SU-DHL-6 (cell line): ENCODE measurements at regions not wholly inside any gene's neighbourhood (a gene's known extent, or its start where the extent isn't known, plus 50 kb on each side); places are given as distances from the start of the nearest gene placed in this dataset.

Experiments
- H2AFZ ChIP-seq: fragments of 200-600 bp; sonication (generic); 2 replicates; pipeline ENCODE4 v1.6.1; 2014; ENCODE audit warnings: low read depth, mild to moderate bottlenecking, moderate library complexity, mixed read lengths, antibody characterized with exemption, low read length; ENCODE audit not compliant: severe bottlenecking
- H3F3A ChIP-seq: fragments of 200-600 bp; shearing (Covaris generic); 2 replicates; pipeline ENCODE4 v1.6.0; 2016; ENCODE audit warnings: antibody characterized with exemption, mild to moderate bottlenecking; ENCODE audit not compliant: insufficient read depth
- H3K27ac ChIP-seq: fragments of 200-600 bp; sonication (generic); 2 replicates; pipeline ENCODE4 v1.5.1; 2016; ENCODE audit warnings: low read depth, mild to moderate bottlenecking, low read length, moderate library complexity, mixed read lengths
- H3K27me3 ChIP-seq: fragments of 200-600 bp; sonication (generic), shearing (Covaris generic); 2 replicates; pipeline ENCODE4 v1.6.0; 2014; ENCODE audit warnings: mild to moderate bottlenecking, low read length
- H3K36me3 ChIP-seq: fragments of 200-600 bp; sonication (generic); 2 replicates; pipeline ENCODE4 v1.6.1; 2014; ENCODE audit warnings: mild to moderate bottlenecking, low read length, mixed read lengths
- H3K4me2 ChIP-seq: fragments of 300-600, 200-600 bp; shearing (Covaris generic), sonication (generic); 2 replicates; pipeline ENCODE4 v1.6.0; 2014; ENCODE audit warnings: low read length, low read depth, mild to moderate bottlenecking; ENCODE audit not compliant: poor library complexity, severe bottlenecking
- H3K4me3 ChIP-seq: fragments of 200-600 bp; sonication (generic); 2 replicates; pipeline ENCODE4 v1.5.1; 2014; ENCODE audit warnings: antibody characterized with exemption, low read length, mild to moderate bottlenecking, mixed read lengths; ENCODE audit not compliant: insufficient read depth, poor library complexity, severe bottlenecking
- H3K79me2 ChIP-seq: fragments of 200-600 bp; sonication (generic); 2 replicates; pipeline ENCODE4 v1.6.1; 2014; ENCODE audit warnings: mild to moderate bottlenecking, low read length, moderate library complexity; ENCODE audit not compliant: insufficient read depth
- H3K9ac ChIP-seq: fragments of 200-600 bp; sonication (generic); 2 replicates; pipeline ENCODE4 v1.7.0; 2014; ENCODE audit warnings: mild to moderate bottlenecking, low read length
- H3K9me2 ChIP-seq: fragments of 200-600 bp; sonication (generic); replicated peaks from 2 replicates; pipeline ENCODE4 v1.6.1; 2014; ENCODE audit warnings: low read length; ENCODE audit not compliant: insufficient read depth
- H3K9me3 ChIP-seq: fragments of 200-600 bp; sonication (generic); 2 replicates; pipeline ENCODE4 v1.6.1; 2014; ENCODE audit warnings: low read length, mixed read lengths; ENCODE audit not compliant: insufficient read depth
- H4K20me1 ChIP-seq: fragments of 200-600 bp; sonication (generic); 2 replicates; pipeline ENCODE4 v1.6.1; 2014; ENCODE audit warnings: low read depth, mild to moderate bottlenecking, antibody characterized with exemption, low read length, moderate library complexity, mixed read lengths
- EZH2phosphoT487 ChIP-seq: fragments of 200-600 bp; sonication (generic), shearing (Covaris generic); conservative IDR thresholded peaks from 2 replicates; pipeline ENCODE4 v1.6.1; 2018; ENCODE audit warnings: mild to moderate bottlenecking, antibody characterized with exemption, low read length, moderate library complexity, mixed read lengths
- TF ChIP-seq, protein P1 (sequence below): fragments of 200-600 bp; sonication (generic); IDR thresholded peaks from one replicate; pipeline ENCODE4 v1.5.1; 2017; ENCODE audit warnings: antibody characterized with exemption, mild to moderate bottlenecking, low read length, moderate library complexity; ENCODE audit not compliant: insufficient read depth, poor library complexity, severe bottlenecking

DNA sequence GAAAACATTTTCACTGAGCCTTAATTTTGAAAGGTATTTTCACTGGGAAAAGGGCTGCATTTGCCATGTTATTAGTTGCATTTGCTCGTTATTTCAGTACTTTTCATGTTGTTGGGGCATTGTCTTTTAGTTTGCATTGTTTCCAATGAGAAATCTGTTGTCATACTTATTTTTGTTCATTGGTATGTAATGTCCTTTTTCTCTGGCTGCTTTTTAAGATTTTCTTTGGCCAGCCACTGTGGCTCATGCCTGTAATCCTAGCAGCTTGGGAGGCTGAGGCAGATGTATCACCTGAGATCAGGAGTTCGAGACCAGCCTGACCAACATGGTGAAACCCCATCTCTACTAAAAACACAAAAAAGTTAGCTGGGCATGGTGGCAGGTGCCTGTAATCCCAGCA lies 379.9 kb downstream of the SAMD5 start:
- no peak overlapping the region for H3K4me2 ChIP-seq
- no peaks in the 10 kb centered on the region for H3F3A ChIP-seq
- H3K27me3 ChIP-seq = no peaks in the 10 kb centered on the region
- TF ChIP-seq, protein P1, sequence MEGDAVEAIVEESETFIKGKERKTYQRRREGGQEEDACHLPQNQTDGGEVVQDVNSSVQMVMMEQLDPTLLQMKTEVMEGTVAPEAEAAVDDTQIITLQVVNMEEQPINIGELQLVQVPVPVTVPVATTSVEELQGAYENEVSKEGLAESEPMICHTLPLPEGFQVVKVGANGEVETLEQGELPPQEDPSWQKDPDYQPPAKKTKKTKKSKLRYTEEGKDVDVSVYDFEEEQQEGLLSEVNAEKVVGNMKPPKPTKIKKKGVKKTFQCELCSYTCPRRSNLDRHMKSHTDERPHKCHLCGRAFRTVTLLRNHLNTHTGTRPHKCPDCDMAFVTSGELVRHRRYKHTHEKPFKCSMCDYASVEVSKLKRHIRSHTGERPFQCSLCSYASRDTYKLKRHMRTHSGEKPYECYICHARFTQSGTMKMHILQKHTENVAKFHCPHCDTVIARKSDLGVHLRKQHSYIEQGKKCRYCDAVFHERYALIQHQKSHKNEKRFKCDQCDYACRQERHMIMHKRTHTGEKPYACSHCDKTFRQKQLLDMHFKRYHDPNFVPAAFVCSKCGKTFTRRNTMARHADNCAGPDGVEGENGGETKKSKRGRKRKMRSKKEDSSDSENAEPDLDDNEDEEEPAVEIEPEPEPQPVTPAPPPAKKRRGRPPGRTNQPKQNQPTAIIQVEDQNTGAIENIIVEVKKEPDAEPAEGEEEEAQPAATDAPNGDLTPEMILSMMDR = no peak
- no peak for TF ChIP-seq EZH2phosphoT487
- no peak overlapping the region for H2AFZ ChIP-seq
- H3K9me3 ChIP-seq = no peaks in the 10 kb centered on the region
- H3K9me2 ChIP-seq = no peaks in the 10 kb centered on the region
- H3K9ac ChIP-seq = no peak overlapping the region
- no peaks in the 10 kb centered on the region for H4K20me1 ChIP-seq
- H3K27ac ChIP-seq = no peak overlapping the region
- H3K79me2 ChIP-seq = no peaks in the 10 kb centered on the region
- H3K36me3 ChIP-seq = no peaks in the 10 kb centered on the region
- no peak overlapping the region for H3K4me3 ChIP-seq

DNA sequence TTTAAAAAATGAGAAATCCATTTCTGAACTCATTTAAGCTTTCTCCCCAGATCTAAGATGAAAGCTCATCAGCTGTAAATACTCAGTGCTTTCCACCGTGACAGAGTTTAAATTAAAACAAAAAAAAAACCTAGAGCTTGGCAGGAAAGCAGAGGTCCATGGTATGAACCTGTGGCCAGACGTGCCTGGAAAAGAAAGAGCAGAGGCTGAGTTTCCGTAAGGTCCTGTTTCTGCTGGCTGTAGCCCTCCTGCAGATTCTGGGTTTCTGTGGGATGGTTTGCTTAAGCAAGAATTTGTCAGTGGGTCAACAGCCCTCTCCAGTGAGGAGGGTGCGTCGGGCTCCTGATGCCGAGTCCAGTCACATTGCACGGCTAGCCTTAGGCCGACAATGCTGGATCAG lies 383.2 kb downstream of the SAMD5 start:
- H2AFZ ChIP-seq = no peak overlapping the region
- H3K79me2 ChIP-seq = no peaks in the 10 kb centered on the region
- H3K36me3 ChIP-seq = no peaks in the 10 kb centered on the region
- no peak for TF ChIP-seq EZH2phosphoT487
- TF ChIP-seq, protein P1 = no peak
- H3K9ac ChIP-seq = no peak overlapping the region
- no peaks in the 10 kb centered on the region for H3K9me3 ChIP-seq
- H3K27ac ChIP-seq = no peak overlapping the region
- H3K4me2 ChIP-seq = no peak overlapping the region
- H3F3A ChIP-seq = no peaks in the 10 kb centered on the region
- no peaks in the 10 kb centered on the region for H3K27me3 ChIP-seq
- no peaks in the 10 kb centered on the region for H3K9me2 ChIP-seq
- no peaks in the 10 kb centered on the region for H4K20me1 ChIP-seq
- H3K4me3 ChIP-seq = no peak overlapping the region

DNA sequence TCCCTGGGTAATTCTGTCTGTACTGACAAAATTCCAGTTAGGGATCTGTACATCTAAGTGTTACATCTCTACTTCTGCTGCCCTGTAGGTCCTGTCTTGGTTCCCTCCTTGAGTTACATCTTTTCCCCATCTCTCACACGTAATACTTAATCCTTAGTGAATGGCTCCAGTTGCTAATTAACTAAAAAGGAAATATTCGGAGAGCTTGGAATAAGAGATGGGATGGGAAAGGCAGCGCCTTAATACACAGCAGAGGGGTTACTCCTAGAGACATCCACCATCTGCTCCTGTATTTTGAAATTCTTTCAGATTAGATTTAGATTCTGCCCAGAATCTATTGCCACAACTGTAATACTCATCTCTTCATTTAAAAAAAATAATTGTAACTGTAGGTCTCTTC lies 384.0 kb downstream of the SAMD5 start:
- Histone ChIP-seq H3F3A (no peaks in the 10 kb centered on the region), H3K9ac (no peak overlapping the region), H3K9me3 (no peaks in the 10 kb centered on the region), H3K4me3 (no peak overlapping the region), H4K20me1 (no peaks in the 10 kb centered on the region), H3K27ac (no peak overlapping the region), H3K79me2 (no peaks in the 10 kb centered on the region), H2AFZ (no peak overlapping the region), H3K9me2 (no peaks in the 10 kb centered on the region), H3K36me3 (no peaks in the 10 kb centered on the region), H3K4me2 (no peak overlapping the region), H3K27me3 (no peaks in the 10 kb centered on the region)
- TF ChIP-seq EZH2phosphoT487 = no peak
- TF ChIP-seq, protein P1 = no peak

DNA sequence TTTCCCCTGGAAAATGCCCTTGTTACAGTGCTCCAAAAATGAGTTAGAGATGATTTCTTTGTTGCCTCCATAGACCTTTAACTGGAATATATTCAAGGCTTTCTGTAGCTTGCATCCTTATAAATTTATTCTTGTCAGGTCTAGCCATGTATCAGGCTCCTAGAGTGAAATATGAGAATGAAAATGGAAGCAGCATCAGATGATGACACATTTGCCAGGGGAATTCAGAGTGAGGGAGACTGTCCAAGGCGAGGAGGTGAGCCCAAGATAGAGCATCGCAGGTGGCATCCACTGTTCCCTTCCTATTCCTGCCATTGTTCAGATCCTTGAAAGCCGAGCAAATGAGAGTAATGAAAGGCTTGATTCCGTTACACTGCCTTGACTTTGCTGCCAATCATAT lies 386.8 kb downstream of the SAMD5 start:
- no peaks in the 10 kb centered on the region for H3K9me3 ChIP-seq
- H3K4me3 ChIP-seq = no peak overlapping the region
- H3K36me3 ChIP-seq = no peaks in the 10 kb centered on the region
- H3K27ac ChIP-seq = no peak overlapping the region
- no peaks in the 10 kb centered on the region for H3K9me2 ChIP-seq
- H4K20me1 ChIP-seq = no peaks in the 10 kb centered on the region
- no peak overlapping the region for H2AFZ ChIP-seq
- H3K4me2 ChIP-seq = no peak overlapping the region
- H3F3A ChIP-seq = no peaks in the 10 kb centered on the region
- no peaks in the 10 kb centered on the region for H3K79me2 ChIP-seq
- H3K27me3 ChIP-seq = no peaks in the 10 kb centered on the region
- TF ChIP-seq EZH2phosphoT487 = no peak
- TF ChIP-seq, protein P1 = no peak
- no peak overlapping the region for H3K9ac ChIP-seq
